ENCODE measurements at regions not wholly inside any gene's neighbourhood (a gene's known extent, or its start where the extent isn't known, plus 50 kb on each side); places are given as distances from the start of the nearest gene placed in this dataset.

DNA sequence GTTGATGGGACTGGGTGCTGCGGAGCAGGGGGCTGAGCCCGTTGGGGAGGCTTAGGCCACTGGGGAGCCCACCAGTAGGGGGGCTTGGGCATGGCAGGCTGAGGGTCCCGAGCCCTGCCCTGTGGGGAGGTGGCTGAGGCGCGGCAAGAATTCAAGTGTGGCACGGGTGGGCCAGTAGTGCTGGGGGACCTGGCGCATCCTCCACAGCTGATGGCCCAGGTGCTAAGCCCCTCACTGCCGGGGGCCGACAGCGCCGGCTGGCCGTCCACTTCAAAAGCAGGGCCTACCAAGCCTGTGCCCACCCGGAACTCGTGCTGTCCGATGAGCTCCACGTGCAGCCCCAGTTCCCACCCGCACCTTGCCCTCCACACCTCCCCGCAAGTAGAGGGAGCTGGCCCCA, 917.5 kb downstream of the TAF11L14 start (continued):
- TF ChIP-seq, protein P1, sequence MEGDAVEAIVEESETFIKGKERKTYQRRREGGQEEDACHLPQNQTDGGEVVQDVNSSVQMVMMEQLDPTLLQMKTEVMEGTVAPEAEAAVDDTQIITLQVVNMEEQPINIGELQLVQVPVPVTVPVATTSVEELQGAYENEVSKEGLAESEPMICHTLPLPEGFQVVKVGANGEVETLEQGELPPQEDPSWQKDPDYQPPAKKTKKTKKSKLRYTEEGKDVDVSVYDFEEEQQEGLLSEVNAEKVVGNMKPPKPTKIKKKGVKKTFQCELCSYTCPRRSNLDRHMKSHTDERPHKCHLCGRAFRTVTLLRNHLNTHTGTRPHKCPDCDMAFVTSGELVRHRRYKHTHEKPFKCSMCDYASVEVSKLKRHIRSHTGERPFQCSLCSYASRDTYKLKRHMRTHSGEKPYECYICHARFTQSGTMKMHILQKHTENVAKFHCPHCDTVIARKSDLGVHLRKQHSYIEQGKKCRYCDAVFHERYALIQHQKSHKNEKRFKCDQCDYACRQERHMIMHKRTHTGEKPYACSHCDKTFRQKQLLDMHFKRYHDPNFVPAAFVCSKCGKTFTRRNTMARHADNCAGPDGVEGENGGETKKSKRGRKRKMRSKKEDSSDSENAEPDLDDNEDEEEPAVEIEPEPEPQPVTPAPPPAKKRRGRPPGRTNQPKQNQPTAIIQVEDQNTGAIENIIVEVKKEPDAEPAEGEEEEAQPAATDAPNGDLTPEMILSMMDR (conservative IDR thresholded peaks at IDR 0.05; ENCODE audit: low read depth in 2 of 2) = no peak
- no peak for TF ChIP-seq NANOG (IDR thresholded peaks at IDR 0.05; ENCODE audit: borderline replicate concordance)
- no peak for TF ChIP-seq ZNF114 (CRISPR knock-in tag; IDR thresholded peaks at IDR 0.05)

DNA sequence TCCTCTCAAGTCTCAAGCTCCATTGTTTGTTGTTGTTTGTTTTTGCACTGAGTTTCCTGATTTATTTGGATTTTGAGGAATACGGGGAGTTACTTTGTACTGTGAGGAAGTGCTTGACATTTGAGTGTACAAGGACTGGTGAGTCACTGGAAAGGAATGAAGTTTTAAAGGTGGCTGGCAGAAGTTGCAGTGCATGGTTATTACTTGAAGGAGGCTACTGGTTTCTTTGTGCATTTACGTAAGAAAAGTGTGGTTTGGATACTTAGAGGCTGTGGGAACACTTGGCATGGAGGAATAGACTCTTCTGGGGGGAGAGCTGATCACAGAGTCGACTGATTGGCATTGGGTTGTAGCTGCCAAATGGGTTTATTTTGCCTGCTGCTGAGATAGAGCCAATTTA, 919.0 kb downstream of the TAF11L14 start:
- Histone ChIP-seq H3K9me2 (ENCODE audit: insufficient read depth) (peaks cover 4% of the 10 kb centered on the region; the same call in 1 of the 2 replicates), H3K4me2 (no peak overlapping the region), H2AFZ (no peak overlapping the region), H3K27me3 (ENCODE audit: insufficient read depth) (no peaks in the 10 kb centered on the region), H4K20me1 (replicated peaks; ENCODE audit: insufficient read depth) (no peaks in the 10 kb centered on the region), H3F3A (replicated peaks; ENCODE audit: low read depth) (no peaks in the 10 kb centered on the region), H3K4me1 (ENCODE audit: insufficient read depth) (no peaks in the 10 kb centered on the region), H3K27ac (ENCODE audit: low read depth) (no peak overlapping the region), H3K4me3 (no peak overlapping the region), H3K79me2 (replicated peaks; ENCODE audit: insufficient read depth) (no peaks in the 10 kb centered on the region), H3K36me3 (ENCODE audit: insufficient read depth) (peaks cover 19% of the 10 kb centered on the region)
- Mint-ChIP-seq H3K4me1 (no peaks in the 10 kb centered on the region; the same call in 2 of the 3 replicates), H3K4me3 (no peak overlapping the region), H3K36me3 (ENCODE audit: low read depth) (peaks cover 48% of the 10 kb centered on the region), H3K9me3 (peaks cover 51% of the 10 kb centered on the region), H3K27ac (no peak overlapping the region), H3K27me3 (ENCODE audit: insufficient read depth, low read depth, poor library complexity) (no peaks in the 10 kb centered on the region)
- DNase-seq (ENCODE audit: low spot score) = no peak
- ATAC-seq = no peak
- TF ChIP-seq ZNF114 (CRISPR knock-in tag; IDR thresholded peaks at IDR 0.05) = no peak
- no peak for TF ChIP-seq STAT1 (IDR thresholded peaks at IDR 0.05; ENCODE audit: unreplicated experiment)
- TF ChIP-seq, protein P2, sequence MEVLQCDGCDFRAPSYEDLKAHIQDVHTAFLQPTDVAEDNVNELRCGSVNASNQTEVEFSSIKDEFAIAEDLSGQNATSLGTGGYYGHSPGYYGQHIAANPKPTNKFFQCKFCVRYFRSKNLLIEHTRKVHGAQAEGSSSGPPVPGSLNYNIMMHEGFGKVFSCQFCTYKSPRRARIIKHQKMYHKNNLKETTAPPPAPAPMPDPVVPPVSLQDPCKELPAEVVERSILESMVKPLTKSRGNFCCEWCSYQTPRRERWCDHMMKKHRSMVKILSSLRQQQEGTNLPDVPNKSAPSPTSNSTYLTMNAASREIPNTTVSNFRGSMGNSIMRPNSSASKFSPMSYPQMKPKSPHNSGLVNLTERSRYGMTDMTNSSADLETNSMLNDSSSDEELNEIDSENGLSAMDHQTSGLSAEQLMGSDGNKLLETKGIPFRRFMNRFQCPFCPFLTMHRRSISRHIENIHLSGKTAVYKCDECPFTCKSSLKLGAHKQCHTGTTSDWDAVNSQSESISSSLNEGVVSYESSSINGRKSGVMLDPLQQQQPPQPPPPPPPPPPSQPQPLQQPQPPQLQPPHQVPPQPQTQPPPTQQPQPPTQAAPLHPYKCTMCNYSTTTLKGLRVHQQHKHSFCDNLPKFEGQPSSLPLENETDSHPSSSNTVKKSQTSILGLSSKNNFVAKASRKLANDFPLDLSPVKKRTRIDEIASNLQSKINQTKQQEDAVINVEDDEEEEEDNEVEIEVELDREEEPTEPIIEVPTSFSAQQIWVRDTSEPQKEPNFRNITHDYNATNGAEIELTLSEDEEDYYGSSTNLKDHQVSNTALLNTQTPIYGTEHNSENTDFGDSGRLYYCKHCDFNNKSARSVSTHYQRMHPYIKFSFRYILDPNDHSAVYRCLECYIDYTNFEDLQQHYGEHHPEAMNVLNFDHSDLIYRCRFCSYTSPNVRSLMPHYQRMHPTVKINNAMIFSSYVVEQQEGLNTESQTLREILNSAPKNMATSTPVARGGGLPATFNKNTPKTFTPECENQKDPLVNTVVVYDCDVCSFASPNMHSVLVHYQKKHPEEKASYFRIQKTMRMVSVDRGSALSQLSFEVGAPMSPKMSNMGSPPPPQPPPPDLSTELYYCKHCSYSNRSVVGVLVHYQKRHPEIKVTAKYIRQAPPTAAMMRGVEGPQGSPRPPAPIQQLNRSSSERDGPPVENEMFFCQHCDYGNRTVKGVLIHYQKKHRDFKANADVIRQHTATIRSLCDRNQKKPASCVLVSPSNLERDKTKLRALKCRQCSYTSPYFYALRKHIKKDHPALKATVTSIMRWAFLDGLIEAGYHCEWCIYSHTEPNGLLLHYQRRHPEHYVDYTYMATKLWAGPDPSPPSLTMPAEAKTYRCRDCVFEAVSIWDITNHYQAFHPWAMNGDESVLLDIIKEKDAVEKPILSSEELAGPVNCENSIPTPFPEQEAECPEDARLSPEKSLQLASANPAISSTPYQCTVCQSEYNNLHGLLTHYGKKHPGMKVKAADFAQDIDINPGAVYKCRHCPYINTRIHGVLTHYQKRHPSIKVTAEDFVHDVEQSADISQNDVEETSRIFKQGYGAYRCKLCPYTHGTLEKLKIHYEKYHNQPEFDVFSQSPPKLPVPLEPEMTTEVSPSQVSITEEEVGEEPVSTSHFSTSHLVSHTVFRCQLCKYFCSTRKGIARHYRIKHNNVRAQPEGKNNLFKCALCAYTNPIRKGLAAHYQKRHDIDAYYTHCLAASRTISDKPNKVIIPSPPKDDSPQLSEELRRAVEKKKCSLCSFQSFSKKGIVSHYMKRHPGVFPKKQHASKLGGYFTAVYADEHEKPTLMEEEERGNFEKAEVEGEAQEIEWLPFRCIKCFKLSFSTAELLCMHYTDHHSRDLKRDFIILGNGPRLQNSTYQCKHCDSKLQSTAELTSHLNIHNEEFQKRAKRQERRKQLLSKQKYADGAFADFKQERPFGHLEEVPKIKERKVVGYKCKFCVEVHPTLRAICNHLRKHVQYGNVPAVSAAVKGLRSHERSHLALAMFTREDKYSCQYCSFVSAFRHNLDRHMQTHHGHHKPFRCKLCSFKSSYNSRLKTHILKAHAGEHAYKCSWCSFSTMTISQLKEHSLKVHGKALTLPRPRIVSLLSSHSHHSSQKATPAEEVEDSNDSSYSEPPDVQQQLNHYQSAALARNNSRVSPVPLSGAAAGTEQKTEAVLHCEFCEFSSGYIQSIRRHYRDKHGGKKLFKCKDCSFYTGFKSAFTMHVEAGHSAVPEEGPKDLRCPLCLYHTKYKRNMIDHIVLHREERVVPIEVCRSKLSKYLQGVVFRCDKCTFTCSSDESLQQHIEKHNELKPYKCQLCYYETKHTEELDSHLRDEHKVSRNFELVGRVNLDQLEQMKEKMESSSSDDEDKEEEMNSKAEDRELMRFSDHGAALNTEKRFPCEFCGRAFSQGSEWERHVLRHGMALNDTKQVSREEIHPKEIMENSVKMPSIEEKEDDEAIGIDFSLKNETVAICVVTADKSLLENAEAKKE (CRISPR knock-in tag; IDR thresholded peaks at IDR 0.05) = no peak
- TF ChIP-seq ZNF331 (CRISPR knock-in tag; IDR thresholded peaks at IDR 0.05; ENCODE audit: low read depth) = no peak
- no peak for TF ChIP-seq EZH2phosphoT487 (IDR thresholded peaks at IDR 0.05; ENCODE audit: unreplicated experiment)
- no peak for TF ChIP-seq JUNB (IDR thresholded peaks at IDR 0.05; ENCODE audit: unreplicated experiment)
- TF ChIP-seq, protein P3, sequence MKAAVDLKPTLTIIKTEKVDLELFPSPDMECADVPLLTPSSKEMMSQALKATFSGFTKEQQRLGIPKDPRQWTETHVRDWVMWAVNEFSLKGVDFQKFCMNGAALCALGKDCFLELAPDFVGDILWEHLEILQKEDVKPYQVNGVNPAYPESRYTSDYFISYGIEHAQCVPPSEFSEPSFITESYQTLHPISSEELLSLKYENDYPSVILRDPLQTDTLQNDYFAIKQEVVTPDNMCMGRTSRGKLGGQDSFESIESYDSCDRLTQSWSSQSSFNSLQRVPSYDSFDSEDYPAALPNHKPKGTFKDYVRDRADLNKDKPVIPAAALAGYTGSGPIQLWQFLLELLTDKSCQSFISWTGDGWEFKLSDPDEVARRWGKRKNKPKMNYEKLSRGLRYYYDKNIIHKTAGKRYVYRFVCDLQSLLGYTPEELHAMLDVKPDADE (IDR thresholded peaks at IDR 0.05) = no peak
- TF ChIP-seq NANOG (IDR thresholded peaks at IDR 0.05; ENCODE audit: borderline replicate concordance) = no peak
- no peak for TF ChIP-seq CREB1 (CRISPR knock-in tag; IDR thresholded peaks at IDR 0.05; ENCODE audit: low read depth)
- no peak for TF ChIP-seq EZH2 (IDR thresholded peaks at IDR 0.05; ENCODE audit: low read depth, unreplicated experiment)
- TF ChIP-seq, protein P1 (conservative IDR thresholded peaks at IDR 0.05; ENCODE audit: low read depth in 2 of 2) = no peak
